ENCODE measurements at regions not wholly inside any gene's neighbourhood (a gene's known extent, or its start where the extent isn't known, plus 50 kb on each side); places are given as distances from the start of the nearest gene placed in this dataset.
A peak's percentile ranks its signal among the peaks of the same experiment; 100 is the strongest.

DNA sequence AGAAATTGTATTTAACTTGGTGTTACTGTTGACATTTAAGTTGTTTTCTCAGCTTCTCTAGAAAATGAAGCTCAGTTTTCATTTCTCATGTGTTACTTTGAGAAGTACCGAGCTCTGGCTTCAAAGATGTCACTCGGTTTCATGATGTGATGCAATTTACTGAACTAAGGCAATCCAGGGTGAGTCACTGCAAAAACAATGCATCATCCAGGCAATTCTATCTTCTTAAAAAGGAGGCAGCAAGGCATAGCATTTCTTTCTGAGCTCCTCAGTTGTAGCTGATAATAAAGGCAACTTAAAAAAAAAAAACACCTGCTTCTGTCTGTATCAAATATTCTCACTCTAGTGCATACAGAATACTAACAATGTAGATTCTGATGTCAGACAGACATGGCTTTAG is 91.1 kb upstream of the KCNA4 start:
- POLR2A ChIA-PET (ENCODE audit: low non-redundant PET), result no interaction called here
- H3K27ac ChIP-seq, result no peak overlapping the region
- TF ChIP-seq, protein P1, sequence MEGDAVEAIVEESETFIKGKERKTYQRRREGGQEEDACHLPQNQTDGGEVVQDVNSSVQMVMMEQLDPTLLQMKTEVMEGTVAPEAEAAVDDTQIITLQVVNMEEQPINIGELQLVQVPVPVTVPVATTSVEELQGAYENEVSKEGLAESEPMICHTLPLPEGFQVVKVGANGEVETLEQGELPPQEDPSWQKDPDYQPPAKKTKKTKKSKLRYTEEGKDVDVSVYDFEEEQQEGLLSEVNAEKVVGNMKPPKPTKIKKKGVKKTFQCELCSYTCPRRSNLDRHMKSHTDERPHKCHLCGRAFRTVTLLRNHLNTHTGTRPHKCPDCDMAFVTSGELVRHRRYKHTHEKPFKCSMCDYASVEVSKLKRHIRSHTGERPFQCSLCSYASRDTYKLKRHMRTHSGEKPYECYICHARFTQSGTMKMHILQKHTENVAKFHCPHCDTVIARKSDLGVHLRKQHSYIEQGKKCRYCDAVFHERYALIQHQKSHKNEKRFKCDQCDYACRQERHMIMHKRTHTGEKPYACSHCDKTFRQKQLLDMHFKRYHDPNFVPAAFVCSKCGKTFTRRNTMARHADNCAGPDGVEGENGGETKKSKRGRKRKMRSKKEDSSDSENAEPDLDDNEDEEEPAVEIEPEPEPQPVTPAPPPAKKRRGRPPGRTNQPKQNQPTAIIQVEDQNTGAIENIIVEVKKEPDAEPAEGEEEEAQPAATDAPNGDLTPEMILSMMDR (conservative IDR thresholded peaks at IDR 0.05; ENCODE audit: low read depth), result no peak
- CTCF ChIA-PET, result interaction anchor here (1.6 kb wide), 1 partner anchor 21 kb away, joined by 8 read pairs; no protein-coding TSS in a partner anchor
- DNase-seq (ENCODE audit: low spot score), result peak; percentile 50

DNA sequence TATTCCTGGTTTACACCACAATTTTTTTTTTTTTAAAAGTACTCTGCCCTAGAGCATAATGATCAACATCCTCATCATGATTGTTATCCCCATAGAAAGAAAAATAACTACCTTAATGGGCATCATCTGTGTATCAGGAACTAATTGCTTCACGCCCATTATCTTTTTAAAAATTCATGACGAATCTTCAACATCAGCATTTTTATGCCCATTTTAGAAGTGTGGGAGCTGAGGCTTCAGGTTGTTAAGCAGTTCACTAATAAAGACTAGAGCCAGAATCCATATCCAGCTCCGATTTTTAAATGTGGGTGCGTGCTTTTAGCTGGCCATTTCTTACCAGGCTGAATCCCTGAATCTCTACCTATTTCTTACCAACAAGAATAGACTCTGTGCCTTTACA is 92.9 kb upstream of the KCNA4 start:
- TF ChIP-seq, protein P1 (conservative IDR thresholded peaks at IDR 0.05; ENCODE audit: low read depth), result no peak
- no peak for DNase-seq (ENCODE audit: low spot score)
- ChIA-PET CTCF (interaction anchor here (0.7 kb wide), 2 partner anchors 19 to 418 kb away, joined by 3 read pairs; no protein-coding TSS in a partner anchor), POLR2A (ENCODE audit: low non-redundant PET) (no interaction called here)
- H3K27ac ChIP-seq, result no peak overlapping the region

DNA sequence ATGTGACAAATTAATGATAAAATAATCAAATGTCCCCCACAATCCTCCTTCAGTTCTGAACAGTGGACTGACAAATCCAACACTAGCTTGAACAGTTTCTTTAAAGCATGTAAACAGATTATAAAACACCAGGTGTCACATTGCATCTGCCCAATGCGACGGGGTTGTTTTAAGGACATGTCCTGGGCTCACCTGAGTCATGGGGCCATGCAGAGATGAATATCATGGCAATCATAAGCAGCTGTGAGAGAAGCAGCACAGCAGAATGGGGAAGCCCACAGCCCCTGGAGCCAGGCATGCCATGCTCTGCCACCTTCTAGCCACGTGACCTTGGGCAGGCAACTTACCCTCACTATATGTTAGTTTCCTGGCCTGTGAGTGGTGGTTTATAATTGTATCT is 93.9 kb upstream of the KCNA4 start:
- ChIA-PET CTCF (no interaction called here), POLR2A (ENCODE audit: low non-redundant PET) (no interaction called here)
- DNase-seq (ENCODE audit: low spot score), result no peak
- H3K27ac ChIP-seq, result no peak overlapping the region
- TF ChIP-seq, protein P1 (conservative IDR thresholded peaks at IDR 0.05; ENCODE audit: low read depth), result no peak

DNA sequence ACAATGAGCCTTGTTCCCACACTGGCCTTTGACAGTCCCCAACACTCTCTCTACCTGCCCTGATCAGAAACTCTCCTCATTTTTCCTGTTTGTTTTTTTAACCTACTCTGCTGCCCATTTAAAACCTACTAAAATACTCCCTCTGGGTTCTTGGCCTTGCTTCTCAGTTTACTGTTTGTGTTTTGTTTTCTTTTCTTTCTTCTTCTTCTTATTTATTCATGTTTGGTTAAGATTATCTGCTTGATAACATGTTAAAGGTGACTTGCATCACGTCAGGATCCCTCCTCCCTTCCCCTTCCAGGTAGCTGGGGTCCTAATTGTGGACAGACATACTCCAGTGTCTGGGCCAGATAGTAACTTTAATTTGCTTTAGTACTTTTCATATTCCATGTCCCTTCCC is 95.0 kb upstream of the KCNA4 start:
- ChIA-PET POLR2A (ENCODE audit: low non-redundant PET) (no interaction called here), CTCF (no interaction called here)
- TF ChIP-seq, protein P1 (conservative IDR thresholded peaks at IDR 0.05; ENCODE audit: low read depth), result no peak
- DNase-seq (ENCODE audit: low spot score), result no peak
- no peak overlapping the region for H3K27ac ChIP-seq

DNA sequence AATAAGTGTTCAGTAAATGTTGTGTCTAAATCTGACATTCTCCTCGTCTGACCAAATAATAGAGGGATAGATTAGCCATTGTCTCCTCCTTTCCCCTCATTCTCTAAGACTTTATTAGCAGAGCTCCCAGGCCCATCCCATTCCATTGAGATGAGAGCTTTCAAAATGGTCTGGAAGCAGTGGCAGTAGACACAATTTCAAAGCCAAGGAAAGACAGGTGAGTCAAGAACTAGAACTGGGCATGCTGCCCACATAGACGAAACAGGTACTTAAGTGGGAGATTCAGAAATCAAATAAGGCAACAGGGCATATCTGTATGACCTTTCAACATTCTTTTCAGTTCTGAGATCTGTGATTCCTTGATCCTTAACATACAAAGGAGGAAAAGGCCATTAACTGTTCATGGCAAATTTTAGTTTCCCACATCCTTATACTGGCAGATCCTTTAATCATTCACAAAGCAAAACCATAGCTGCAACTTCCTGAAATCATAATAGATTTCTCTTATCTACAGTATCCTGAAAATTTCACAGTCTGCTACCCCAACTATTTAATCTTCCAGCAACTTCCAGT is 96.6 kb upstream of the KCNA4 start:
- TF ChIP-seq, protein P1 (conservative IDR thresholded peaks at IDR 0.05; ENCODE audit: low read depth), result no peak
- H3K27ac ChIP-seq, result no peak overlapping the region
- POLR2A ChIA-PET (ENCODE audit: low non-redundant PET), result no interaction called here
- no peak for DNase-seq (ENCODE audit: low spot score)
- CTCF ChIA-PET, result interaction anchor here (0.6 to 1.1 kb wide), 2 partner anchors 15 to 235 kb away, joined by 3 to 5 read pairs; no protein-coding TSS in a partner anchor

DNA sequence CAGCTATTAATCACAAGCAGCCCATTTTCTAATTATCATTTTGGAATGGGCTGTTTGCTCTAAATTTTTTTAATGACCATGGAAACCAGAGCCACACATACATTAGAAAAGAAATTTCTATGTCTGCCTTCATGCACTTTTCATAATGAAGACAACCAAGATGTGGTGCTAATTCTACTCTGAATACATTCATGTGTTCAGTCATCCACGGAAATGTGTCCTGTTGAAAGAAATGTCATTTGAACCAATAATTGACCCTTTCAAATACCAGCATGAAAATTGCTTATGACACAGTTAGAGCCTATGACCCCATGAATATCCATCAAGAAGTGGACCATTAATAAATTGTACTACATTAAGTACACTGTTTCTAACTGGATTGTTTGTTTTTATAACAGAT is 99.7 kb upstream of the KCNA4 start:
- no peak for DNase-seq (ENCODE audit: low spot score)
- ChIA-PET POLR2A (ENCODE audit: low non-redundant PET) (no interaction called here), CTCF (interaction anchor here (0.5 kb wide), 1 partner anchor 419 kb away, joined by 4 read pairs; no protein-coding TSS in a partner anchor)
- no peak overlapping the region for H3K27ac ChIP-seq
- TF ChIP-seq, protein P1 (conservative IDR thresholded peaks at IDR 0.05; ENCODE audit: low read depth), result no peak

Measured in RWPE1 (cell line).